HG02943 (cell line): ENCODE measurements at regions not wholly inside any gene's neighbourhood (a gene's known extent, or its start where the extent isn't known, plus 50 kb on each side); places are given as distances from the start of the nearest gene placed in this dataset.

Experiments
- ATAC-seq: cut with Tn5 transposase; IDR thresholded peaks from one replicate; pipeline ENCODE4 v1.9.1; 2021; ENCODE audit warnings: mild to moderate bottlenecking, low read depth, moderate library complexity; ENCODE audit not compliant: unreplicated experiment

DNA sequence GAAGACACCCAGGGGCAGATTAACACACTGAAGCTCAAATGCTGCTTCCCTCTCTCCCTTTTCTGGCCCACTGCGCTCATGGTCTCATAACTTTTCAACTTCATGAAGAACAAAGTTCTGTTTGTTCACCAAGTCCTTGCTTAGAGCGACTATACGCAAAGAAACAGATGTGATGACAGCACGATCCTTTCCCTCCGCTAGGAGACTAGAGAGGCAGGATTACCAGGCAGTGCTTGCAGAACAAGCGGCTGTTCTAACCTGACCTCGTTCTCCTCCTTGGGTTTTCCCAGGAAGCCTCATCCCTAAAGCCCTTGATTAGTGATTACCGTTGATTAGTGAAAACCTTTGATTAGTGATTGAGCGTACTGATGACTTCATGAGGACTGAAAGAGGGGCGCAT is 649.9 kb downstream of the IRX1 start:
- no peak for ATAC-seq

DNA sequence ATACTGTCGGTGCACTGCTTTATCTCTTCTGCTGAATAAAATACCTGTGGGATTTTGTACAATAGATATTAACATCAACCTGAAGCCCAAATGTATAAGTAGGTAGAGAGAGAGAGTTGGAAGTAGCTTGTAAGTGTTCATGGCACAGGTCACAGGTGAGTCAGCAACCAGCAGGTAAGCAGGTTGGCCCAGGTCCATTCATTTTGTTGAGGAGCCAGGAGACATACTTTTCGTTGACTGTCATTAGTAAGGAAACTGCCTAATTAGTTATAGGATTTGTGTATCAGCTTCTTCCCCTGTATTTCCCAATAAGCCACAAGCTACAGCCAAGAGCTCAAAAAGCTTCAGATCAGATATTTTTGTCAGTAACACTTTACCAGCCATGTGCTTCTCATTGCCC is 650.8 kb downstream of the IRX1 start:
- no peak for ATAC-seq

DNA sequence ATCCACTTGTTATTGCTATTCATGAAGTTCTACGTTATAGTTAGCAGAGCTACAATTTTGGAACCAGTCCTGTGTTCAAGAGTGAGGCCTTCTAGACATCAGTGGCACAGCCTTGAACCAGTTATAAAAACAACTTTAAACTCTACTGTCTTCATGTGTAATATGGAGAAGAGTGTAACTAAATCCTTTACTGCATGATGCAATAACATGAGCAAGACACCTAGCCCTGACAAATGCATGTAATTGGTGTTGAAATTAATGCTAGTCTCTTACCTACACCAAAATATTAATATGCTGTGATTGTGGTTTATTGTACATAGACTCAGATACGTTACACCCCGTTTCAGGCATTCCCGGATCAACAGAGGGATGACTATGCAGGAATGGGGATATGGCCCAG is 654.6 kb downstream of the IRX1 start:
- no peak for ATAC-seq

DNA sequence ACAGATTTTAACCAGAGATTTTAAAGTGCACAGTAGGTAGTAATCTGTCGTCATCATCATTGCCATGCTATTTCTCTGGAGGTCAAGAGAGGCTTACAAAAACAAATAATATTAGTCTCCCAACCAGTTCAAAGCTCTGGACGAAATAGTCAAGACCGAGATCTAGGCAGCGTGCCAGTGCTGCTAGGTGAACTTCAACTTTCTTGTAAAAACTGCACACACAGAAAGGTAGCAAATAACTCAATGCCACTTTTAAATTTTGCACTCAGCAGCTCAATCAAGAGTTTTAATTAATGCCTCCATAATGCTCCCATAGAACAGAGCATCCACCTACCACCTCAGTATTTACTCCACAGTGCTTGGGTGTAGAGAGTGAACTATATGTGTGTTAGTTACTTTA is 656.8 kb downstream of the IRX1 start:
- ATAC-seq = no peak

DNA sequence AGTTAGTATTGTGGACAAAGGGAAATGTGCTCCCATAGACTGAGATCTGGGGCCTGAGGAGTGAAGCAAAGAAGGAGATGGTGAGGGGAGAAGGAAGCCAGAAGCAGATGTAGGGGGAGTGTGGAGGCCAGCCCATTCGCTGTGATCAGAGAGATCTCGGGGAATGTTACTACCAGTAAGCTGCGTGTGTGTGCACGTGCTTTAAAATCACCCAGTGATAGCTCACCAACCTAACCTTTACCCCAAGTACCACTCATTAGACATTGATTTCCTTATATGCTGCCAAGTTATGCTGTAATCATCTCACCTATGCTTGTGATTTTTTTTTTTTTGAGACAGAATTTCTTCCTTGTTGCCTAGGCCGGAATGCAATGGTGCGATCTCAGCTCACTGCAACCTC is 659.1 kb downstream of the IRX1 start:
- ATAC-seq = no peak

DNA sequence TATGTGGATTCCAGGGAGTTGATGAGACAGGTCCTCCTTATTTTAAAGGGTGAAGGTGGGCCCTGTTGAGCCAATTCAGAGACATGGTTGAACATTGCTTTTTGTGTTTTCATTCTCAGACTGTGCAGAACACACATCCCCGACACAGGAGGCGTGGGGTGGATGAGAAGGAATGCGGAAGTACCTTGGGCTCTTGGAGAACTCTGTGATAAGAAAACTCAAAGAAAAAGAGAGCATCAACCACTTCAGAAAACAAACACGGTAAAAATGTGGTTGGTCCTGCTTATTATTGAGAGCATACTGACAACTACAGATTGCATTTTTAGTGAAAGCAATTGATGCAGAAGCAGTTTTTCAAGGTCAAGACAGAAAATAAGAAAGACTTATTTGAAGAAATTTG is 659.8 kb downstream of the IRX1 start:
- no peak for ATAC-seq

DNA sequence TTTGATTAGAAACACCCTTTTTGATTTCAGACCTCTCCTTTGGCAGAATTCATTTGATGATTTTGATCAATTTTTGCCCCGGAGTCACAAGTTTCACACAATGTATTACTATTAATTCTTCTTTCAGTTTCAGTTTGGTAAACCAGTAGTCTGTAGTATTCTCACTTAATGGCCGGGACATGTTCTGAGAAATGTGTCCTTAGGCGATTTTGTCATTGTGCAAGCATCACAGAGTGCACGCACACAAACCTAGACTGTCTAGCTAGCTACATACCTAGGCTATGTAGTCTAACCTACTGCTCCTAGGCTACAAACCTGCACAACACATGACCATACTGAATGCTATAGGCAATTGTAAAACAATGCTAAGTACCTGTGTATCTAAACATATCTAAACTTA is 662.5 kb downstream of the IRX1 start:
- ATAC-seq = no peak

DNA sequence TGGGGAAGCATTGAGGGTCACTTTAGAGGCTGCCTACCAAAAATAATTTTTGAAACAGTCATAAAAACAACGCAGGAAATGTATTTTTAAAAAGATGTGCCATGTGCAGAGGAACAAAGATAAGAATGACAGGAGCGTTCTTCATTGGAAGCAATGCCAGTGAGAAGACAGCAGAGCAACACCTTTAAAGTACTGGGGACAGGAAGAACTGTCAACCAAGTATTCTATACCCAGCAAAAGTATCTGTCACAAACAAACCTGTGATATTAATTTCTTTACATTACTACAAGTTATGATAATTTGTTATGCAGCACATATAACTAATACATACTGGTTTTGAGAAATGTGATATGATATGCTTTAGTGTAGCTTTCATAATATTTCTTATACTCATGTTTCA is 675.6 kb downstream of the IRX1 start:
- no peak for ATAC-seq

DNA sequence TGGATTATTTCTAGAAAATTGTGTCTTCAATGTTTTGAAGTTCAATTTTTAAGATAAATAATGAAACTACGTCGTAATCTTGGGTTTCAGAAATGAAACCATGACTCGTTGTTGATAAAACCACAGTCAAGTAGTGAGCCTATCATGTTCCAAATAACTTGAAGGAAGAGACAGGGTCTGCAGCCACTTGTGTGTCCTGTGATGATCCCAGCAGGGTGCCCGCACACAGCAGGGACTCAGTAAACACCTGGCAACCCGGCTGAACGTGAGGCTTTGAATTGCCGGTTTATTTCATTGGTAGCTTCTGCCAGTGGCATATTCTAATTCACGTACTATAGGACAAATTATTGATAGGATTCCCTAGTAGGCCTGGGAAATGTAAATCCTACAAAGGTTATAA is 679.6 kb downstream of the IRX1 start:
- no peak for ATAC-seq

DNA sequence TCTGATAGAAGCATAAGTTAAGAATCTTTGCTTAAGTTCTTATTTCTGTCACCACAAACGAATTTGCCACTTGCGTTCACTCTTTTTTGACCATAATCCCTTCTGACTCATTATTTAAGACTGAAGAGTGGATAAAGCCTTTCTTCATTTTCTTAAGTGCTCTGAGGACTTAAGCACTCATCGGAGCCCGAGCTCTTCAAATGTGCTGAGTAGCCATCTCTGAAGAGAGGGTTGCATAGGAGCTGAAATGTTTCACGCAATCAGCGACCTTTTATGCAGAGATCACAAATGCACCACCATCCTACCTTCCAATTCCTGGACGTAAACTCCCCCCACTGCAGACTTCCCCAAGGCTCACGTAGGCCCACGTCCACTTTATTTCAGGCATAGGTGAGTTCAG is 699.2 kb downstream of the IRX1 start:
- no peak for ATAC-seq

DNA sequence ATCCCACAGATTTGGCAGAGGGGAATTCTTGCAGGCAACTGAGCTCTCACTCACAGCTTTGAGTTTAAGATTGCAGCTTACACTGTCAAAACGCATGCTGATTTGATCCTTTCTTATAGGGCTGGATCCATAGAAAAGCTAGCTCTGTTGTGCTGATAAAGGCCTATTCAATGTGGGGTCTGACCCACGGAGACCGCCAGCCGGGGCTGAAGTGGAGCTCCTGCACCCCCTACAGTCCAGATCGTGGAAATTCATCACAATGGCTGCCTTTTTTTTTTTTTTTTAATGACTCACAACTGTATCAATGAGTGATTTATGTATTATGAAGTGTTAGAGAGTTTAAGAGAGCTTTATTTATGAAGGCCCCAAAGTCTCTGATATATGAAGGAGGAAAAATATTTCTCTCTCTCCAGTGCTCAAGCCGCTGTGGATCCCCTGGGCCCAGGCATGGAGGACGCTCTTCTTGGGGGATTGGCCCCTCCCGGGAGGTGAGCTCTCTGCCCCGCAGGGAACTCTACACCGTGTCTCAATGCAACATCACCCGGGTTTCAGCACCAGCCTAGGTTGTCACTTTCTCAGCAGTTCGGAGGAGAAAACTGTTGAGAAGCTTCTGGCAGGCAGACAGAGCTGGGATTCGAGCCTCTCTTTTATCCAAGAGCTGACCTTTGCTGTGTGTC is 700.2 kb downstream of the IRX1 start:
- ATAC-seq = no peak

DNA sequence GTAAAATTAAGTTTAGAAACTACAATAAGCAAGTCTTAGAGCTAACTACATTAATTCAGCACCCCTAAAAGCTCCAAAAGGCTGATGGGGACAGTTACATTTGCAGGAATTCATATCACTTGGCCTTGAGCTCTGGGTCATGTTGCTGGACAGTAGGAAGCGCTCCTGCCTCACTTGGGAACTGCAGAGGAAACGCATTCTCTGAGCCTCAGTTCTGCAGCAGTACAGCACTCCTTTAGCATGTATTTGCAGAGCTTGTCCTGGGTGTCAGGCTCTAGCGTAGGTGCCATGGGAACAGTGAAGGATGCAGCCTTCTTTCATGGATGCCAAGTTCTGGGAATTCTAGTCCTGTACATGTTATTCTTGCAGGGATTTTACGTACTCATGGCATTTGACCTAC is 710.4 kb downstream of the IRX1 start:
- ATAC-seq = no peak

DNA sequence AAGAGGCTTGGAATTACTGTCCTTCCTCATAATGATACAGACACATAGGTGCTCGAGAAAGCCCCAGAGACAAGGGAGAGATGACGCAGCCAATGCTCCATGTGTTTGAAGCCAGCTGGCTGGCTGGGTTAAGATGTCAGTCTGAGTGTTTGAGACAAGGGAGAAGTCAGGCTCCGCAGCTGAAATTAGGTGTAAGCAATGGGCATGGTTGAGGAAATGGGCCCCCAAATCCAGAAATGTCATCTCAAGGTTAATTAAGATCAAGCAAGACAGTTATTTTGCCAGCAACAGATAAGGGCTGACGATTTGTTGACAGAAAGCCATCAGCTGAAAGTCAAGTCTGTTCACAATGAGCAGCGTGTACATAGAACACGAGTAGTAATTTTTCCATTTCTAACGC is 713.4 kb downstream of the IRX1 start:
- ATAC-seq = no peak

DNA sequence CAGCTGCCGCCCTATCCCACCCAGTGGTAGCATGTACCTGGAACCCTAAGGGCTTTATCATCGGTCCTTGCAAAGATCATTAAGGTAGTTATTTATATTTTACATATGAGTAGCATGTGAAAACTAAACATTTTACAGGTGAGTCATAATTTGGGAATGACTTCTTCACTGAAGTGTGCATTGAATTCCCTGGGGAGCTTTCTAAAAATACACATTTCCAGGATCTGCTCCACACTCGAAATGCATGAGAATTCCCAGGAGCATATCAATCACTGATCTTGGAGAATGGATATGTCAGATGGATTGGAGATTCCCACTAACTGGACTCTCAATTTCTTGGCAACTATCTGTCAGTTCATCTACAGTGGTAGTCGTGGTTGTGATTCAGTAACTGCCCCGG is 717.5 kb downstream of the IRX1 start:
- ATAC-seq = no peak

DNA sequence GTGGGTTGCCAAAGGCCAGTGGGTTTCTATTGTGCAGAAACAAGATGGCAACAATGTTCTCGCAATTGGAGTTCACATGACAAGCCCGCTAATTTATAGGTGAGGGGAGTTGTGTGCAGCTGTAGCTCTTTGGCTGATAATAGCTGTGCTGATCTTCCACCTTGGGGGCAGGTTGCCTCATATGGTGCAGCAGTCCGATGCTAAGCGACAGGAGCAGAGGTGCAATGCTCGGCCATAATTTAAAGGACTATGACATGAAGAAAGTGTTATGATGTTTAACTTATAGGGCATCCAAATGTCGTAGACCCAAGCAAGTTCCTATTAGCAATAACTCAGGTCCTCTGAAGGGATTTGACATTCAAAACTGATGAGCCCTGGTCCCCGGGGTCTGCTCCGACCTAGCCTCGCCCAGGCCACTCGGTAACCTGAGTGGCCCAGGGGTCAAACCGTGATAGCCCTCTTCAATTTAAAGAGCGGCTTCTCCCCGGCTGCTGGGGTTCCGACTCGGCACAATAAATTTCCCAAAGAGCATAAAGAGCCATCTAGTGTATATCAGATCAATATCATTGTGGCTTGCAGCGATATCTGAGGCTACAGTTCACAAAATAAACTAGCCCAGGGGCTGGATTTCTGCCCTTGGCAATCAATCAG is 724.0 kb downstream of the IRX1 start:
- ATAC-seq = no peak

DNA sequence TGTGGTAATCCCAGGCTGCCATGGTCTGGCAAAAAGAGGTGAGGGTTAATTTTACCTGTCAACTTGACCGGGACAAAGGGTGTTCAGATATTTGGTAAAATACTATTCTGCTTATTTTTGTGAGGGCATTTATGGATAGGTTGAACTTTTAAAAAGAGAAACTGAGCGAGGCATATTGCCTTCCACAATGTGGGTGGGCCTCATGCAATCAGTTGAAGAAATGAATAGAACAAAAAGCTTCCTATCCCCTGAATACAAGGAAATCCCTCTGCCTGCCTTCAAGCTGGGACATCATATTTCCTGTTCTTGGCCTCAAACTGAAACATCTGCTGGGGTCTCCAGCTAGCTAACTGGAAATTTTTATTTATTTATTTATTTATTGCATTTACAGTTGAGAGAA is 734.7 kb downstream of the IRX1 start:
- ATAC-seq = no peak

DNA sequence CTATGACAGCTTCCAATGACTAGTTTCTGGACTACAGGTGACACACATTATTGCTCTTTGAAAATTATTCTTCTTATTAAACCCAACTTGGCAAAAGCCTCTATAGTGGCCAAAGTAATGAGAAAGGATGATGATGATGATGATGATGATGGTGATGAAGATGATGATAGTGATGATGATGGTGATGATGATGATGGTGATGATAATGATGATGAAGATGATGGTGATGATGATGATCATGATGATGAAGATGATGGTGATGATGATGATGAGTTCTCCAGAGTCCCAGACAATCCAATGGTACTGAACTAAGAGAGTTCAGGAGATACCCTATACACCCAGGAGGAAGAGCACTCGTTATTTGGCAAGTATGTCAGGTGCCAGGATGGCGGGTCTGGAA is 739.4 kb downstream of the IRX1 start:
- ATAC-seq = no peak

DNA sequence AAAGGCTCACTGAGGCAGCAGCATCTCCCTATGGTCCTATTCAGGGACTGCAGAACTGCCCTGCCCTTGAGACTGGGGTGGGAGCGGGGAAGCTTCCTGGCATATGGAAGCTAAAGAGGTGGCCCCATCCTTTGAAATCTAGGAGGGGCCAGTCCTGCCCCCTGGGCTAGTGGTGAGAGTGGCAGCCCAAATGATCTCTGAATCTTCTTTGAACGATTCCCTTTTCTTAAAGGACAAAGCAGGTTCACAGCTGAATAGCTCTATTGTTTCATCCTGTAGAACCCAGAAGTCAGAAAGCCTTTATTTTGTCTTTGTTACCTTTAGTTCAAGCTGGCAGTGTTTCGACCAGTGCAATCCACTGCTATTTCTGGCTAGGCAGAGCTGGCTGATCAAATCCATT is 741.9 kb downstream of the IRX1 start:
- ATAC-seq = no peak

DNA sequence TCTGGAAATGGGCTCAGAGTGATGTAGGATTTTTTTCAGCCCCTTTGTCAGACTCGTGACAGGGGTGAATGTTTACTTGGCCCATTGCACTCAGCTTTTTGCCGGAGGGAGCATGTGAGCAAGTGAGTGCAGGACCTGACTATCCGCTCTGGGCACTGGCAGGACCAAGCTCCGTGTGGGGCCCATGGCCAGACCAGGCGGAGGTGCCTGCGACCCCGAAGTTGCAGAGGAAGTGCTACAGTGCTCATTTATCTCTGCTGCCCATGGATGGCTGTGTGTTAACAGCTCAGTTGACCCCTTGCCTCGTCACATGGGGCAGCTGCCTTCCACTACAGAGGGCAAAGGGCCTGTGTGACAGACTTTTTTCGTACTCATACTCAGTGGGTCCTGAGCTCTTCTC is 744.3 kb downstream of the IRX1 start:
- ATAC-seq = no peak

DNA sequence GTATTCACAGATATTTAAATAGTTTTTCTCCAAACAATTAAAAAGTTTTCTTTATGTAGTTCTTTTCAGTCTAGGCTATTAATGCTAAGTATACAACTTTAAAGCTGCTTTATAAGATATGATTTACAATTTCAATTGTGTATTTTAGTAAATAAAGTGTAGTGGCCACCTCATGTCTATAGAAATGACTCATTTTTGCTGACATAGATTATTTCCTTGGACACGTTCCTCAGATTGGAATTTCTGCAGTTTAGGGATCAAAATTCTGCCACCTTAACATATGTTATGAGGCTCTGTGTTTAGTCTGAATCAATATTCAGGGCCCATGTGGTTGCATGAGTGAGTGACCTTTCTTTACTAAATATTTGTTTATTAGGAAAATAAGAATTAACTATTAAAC is 750.2 kb downstream of the IRX1 start:
- no peak for ATAC-seq

DNA sequence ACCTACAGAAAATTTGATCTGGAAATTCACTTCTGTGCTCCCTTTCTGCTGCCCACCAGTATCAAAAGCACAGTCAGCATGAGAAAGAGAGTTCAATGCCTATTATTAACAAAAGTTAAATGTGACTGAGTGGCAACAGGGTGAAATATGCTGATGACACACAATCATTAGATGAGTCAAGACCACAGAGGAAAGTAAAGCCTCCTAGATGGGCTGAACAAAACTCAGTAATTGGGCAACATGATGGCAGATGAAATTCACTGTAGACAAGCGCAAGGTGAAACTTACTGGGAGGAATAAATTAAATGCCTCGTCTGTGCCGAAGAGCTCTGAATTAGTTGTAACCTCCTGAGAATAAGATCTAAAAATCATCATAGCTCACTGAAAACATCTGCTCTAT is 752.8 kb downstream of the IRX1 start:
- ATAC-seq = no peak

DNA sequence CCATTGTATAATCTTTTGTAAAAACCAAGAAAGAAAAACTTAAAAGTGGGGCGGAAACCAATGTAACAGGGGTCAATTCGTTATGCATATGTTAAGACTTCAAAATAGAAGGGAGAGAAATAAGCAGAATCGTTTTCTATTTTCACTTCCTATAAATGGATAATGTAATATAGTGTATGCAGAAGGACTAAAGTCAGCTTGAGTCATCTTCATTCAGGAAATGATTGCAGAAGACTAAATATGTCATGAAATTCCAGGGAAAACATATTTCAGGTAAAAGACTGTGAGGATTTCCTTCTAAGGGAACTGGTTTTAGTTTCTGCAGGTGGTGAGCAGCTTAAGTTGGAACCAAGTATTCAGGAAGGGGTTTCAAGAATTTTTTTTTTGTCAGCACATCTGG is 753.3 kb downstream of the IRX1 start:
- ATAC-seq = no peak

DNA sequence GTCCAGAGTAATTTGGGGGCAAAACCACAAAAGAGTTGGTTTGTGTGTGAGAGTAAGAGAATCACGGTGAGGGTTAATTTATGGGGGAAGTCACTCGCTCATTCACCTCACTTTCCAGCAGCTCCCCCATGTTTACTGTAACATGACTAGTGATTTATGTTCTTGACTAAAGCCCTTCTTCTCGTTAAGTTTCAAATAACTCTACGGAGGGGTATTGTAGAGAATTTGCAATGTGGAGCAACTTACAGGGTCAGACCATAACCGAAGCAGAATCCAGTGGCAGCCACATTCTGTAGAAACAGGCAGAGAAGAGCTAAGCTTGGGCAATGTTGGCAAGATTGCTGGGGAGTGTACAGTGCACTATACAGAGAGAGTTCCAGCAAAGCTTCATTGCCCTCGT is 760.6 kb downstream of the IRX1 start:
- ATAC-seq = no peak
